Keratinocyte (primary cell): ENCODE measurements at regions not wholly inside any gene's neighbourhood (a gene's known extent, or its start where the extent isn't known, plus 50 kb on each side); places are given as distances from the start of the nearest gene placed in this dataset.

Experiments used
- DNase-seq: peaks from one replicate; pipeline ENCODE4 v3.0.0-alpha.2; 2011; ENCODE audit warnings: low read depth, missing footprints, low spot score
- FAIRE-seq: peaks from 2 replicates; lab custom pipeline; 2011; peaks lifted over from hg19 to GRCh38; lab: Jason Lieb, UNC
- H2AFZ ChIP-seq: 2 replicates; pipeline ENCODE4 v1.6.0; 2012; ENCODE audit warnings: low read length, control low read depth, inconsistent platforms; ENCODE audit not compliant: control insufficient read depth
- H3K27ac ChIP-seq: 2 replicates; pipeline ENCODE4 v1.5.1; 2011; ENCODE audit warnings: low read length; ENCODE audit not compliant: control insufficient read depth, insufficient read depth
- H3K27me3 ChIP-seq: 3 replicates; pipeline ENCODE4 v1.6.0; 2011; ENCODE audit warnings: low read length; ENCODE audit not compliant: control insufficient read depth, insufficient read depth; ENCODE audit errors: extremely low read depth
- H3K36me3 ChIP-seq, 2 experiments: 2 replicates in 1 of 2; 3 replicates in 1 of 2; pipeline ENCODE4 v1.5.1; 2011; ENCODE audit warnings: low read length in 2 of 2, mild to moderate bottlenecking in 1 of 2; ENCODE audit not compliant: control insufficient read depth in 2 of 2, insufficient read depth in 2 of 2; ENCODE audit errors: extremely low read depth in 1 of 2
- H3K4me1 ChIP-seq: 3 replicates; pipeline ENCODE4 v1.5.1; 2011; ENCODE audit warnings: low read length; ENCODE audit not compliant: control insufficient read depth, insufficient read depth; ENCODE audit errors: extremely low read depth
- H3K4me2 ChIP-seq: 3 replicates; pipeline ENCODE4 v1.6.0; 2011; ENCODE audit warnings: low read depth, low read length; ENCODE audit not compliant: control insufficient read depth, insufficient read depth; ENCODE audit errors: extremely low read depth
- H3K4me3 ChIP-seq, 3 experiments: fragments of 200-600 bp in 1 of 3; sonication (generic) in 1 of 3; 2 replicates in 2 of 3; 3 replicates in 1 of 3; pipeline ENCODE4 v1.5.1; 2011 to 2016; ENCODE audit warnings: low read length in 3 of 3, mild to moderate bottlenecking in 3 of 3, control low read depth in 2 of 3, inconsistent platforms in 1 of 3, low read depth in 1 of 3, mixed read lengths in 1 of 3, mixed run types in 1 of 3, moderate library complexity in 1 of 3; ENCODE audit not compliant: control insufficient read depth in 2 of 3, insufficient read depth in 2 of 3; ENCODE audit errors: extremely low read depth in 1 of 3
- H3K79me2 ChIP-seq: 2 replicates; pipeline ENCODE4 v1.6.0; 2012; ENCODE audit warnings: low read length; ENCODE audit not compliant: control insufficient read depth, insufficient read depth
- H3K9ac ChIP-seq: 3 replicates; pipeline ENCODE4 v1.6.0; 2011; ENCODE audit warnings: low read length; ENCODE audit not compliant: control insufficient read depth, insufficient read depth; ENCODE audit errors: extremely low read depth
- H3K9me1 ChIP-seq: 3 replicates; pipeline ENCODE4 v1.6.0; 2011; ENCODE audit warnings: low read length; ENCODE audit not compliant: control insufficient read depth, insufficient read depth; ENCODE audit errors: extremely low read depth
- H3K9me3 ChIP-seq: 2 replicates; pipeline ENCODE4 v1.5.1; 2012; ENCODE audit warnings: low read depth, low read length; ENCODE audit not compliant: control insufficient read depth
- H4K20me1 ChIP-seq: 3 replicates; pipeline ENCODE4 v1.6.0; 2011; ENCODE audit warnings: low read length; ENCODE audit not compliant: control insufficient read depth, insufficient read depth; ENCODE audit errors: extremely low read depth
- EZH2 ChIP-seq: IDR thresholded peaks from one replicate; pipeline ENCODE4 v1.6.1; 2012; ENCODE audit warnings: inconsistent platforms, mild to moderate bottlenecking, low read length, moderate library complexity
- dilution Hi-C: fragments of 300-500 bp; cut with MboI; formaldehyde crosslinking; loops from one replicate; pipeline ENCODE4 v1.7.0; 2020; ENCODE audit warnings: low sequenced_read_pairs; ENCODE audit not compliant: extremely low pct_ligation_motif_present
- TF ChIP-seq, protein P1 (sequence below), 3 experiments: IDR thresholded peaks in 1 of 3; conservative IDR thresholded peaks in 1 of 3; optimal IDR thresholded peaks in 1 of 3; 2 replicates in 2 of 3; 3 replicates in 1 of 3; pipeline versions ENCODE3 to v1.5.1; 2011; ENCODE audit warnings: low read length in 3 of 3, mild to moderate bottlenecking in 3 of 3, moderate library complexity in 2 of 3, control low read depth in 1 of 3, inconsistent platforms in 1 of 3; ENCODE audit not compliant: insufficient read depth in 2 of 3; ENCODE audit errors: extremely low read depth in 1 of 3

GRCh38 chr2:122514451-122514996, 759.1 kb downstream of the TSN start:
- dilution Hi-C loops: no loop called here
- H3K9me3 ChIP-seq: no peaks in the 10 kb centered on the region
- H3K4me1 ChIP-seq: no peaks in the 10 kb centered on the region
- no peaks in the 10 kb centered on the region for H3K9me1 ChIP-seq
- FAIRE-seq (no peak), DNase-seq (no peak)
- H3K36me3 ChIP-seq: no peaks in the 10 kb centered on the region
- no peaks in the 10 kb centered on the region for H3K27me3 ChIP-seq
- no peak overlapping the region for H3K4me2 ChIP-seq
- no peak overlapping the region for H2AFZ ChIP-seq
- no peaks in the 10 kb centered on the region for H4K20me1 ChIP-seq
- H3K4me3 ChIP-seq: no peak overlapping the region
- no peak overlapping the region for H3K27ac ChIP-seq
- no peak for TF ChIP-seq EZH2
- TF ChIP-seq, protein P1, sequence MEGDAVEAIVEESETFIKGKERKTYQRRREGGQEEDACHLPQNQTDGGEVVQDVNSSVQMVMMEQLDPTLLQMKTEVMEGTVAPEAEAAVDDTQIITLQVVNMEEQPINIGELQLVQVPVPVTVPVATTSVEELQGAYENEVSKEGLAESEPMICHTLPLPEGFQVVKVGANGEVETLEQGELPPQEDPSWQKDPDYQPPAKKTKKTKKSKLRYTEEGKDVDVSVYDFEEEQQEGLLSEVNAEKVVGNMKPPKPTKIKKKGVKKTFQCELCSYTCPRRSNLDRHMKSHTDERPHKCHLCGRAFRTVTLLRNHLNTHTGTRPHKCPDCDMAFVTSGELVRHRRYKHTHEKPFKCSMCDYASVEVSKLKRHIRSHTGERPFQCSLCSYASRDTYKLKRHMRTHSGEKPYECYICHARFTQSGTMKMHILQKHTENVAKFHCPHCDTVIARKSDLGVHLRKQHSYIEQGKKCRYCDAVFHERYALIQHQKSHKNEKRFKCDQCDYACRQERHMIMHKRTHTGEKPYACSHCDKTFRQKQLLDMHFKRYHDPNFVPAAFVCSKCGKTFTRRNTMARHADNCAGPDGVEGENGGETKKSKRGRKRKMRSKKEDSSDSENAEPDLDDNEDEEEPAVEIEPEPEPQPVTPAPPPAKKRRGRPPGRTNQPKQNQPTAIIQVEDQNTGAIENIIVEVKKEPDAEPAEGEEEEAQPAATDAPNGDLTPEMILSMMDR (optimal IDR thresholded peaks at IDR 0.05 in 1 of 3, IDR thresholded peaks at IDR 0.05 in 1 of 3, conservative IDR thresholded peaks at IDR 0.05 in 1 of 3; ENCODE audit: extremely low read depth in 1 of 3, insufficient read depth in 2 of 3, low read length in 3 of 3): no peak
- H3K79me2 ChIP-seq: no peaks in the 10 kb centered on the region
- no peak overlapping the region for H3K9ac ChIP-seq

- no peak for TF ChIP-seq EZH2
- TF ChIP-seq, protein P1 (optimal IDR thresholded peaks at IDR 0.05 in 1 of 3, IDR thresholded peaks at IDR 0.05 in 1 of 3, conservative IDR thresholded peaks at IDR 0.05 in 1 of 3; ENCODE audit: extremely low read depth in 1 of 3, insufficient read depth in 2 of 3, low read length in 3 of 3): no peak
- no peaks in the 10 kb centered on the region for H4K20me1 ChIP-seq
- no peak overlapping the region for H3K4me3 ChIP-seq
- H3K27me3 ChIP-seq: no peaks in the 10 kb centered on the region
- H3K79me2 ChIP-seq: no peaks in the 10 kb centered on the region
- no peak for DNase-seq
- no peak overlapping the region for H3K9ac ChIP-seq
- H3K4me2 ChIP-seq: no peak overlapping the region
- no peak for FAIRE-seq
- H3K9me3 ChIP-seq: no peaks in the 10 kb centered on the region
- H2AFZ ChIP-seq: no peak overlapping the region
- H3K27ac ChIP-seq: no peak overlapping the region
- H3K4me1 ChIP-seq: no peaks in the 10 kb centered on the region
- no peaks in the 10 kb centered on the region for H3K36me3 ChIP-seq
- dilution Hi-C loops: no loop called here
- no peaks in the 10 kb centered on the region for H3K9me1 ChIP-seq
Observed at GRCh38 chr2:122515731-122516290, 760.4 kb downstream of the TSN start.
